Sigmoid colon (tissue), 4 donors: ENCODE measurements at regions not wholly inside any gene's neighbourhood (a gene's known extent, or its start where the extent isn't known, plus 50 kb on each side); places are given as distances from the start of the nearest gene placed in this dataset.

Experiments used
- CTCF ChIP-seq, 4 experiments: fragments of 450-650 bp in 3 of 4; fragments of 200-600 bp in 1 of 4; IDR thresholded peaks; one replicate each; pipeline ENCODE4 v1.5.1; 2016 to 2019; ENCODE audit warnings: antibody characterized with exemption in 4 of 4, mild to moderate bottlenecking in 3 of 4, moderate library complexity in 2 of 4
- EP300 ChIP-seq, 4 donors: sonication (generic); formaldehyde crosslinking; IDR thresholded peaks; one replicate each; pipeline ENCODE4 v1.6.1; 2017; ENCODE audit warnings: antibody characterized with exemption in 4 of 4
- POLR2AphosphoS5 ChIP-seq, 4 donors: sonication (generic); formaldehyde crosslinking; IDR thresholded peaks; one replicate each; pipeline ENCODE4 v1.6.1; 2017; ENCODE audit warnings: antibody characterized with exemption in 4 of 4

GRCh38 chr2:166651991-166652390 is 157.9 kb upstream of the SCN7A start:
- TF ChIP-seq CTCF (IDR thresholded peaks at IDR 0.05) (no peak), POLR2AphosphoS5 (IDR thresholded peaks at IDR 0.05) (no peak), EP300 (IDR thresholded peaks at IDR 0.05) (no peak)
